ENCODE measurements at regions not wholly inside any gene's neighbourhood (a gene's known extent, or its start where the extent isn't known, plus 50 kb on each side); places are given as distances from the start of the nearest gene placed in this dataset.

GRCh38 chr10:130786365-130786966, 525.1 kb downstream of the TCERG1L start:
- H3K9me3 Mint-ChIP-seq, result no peaks in the 10 kb centered on the region

GRCh38 chr10:130787243-130787642, 524.3 kb downstream of the TCERG1L start:
- peaks cover 3% of the 10 kb centered on the region for H3K27me3 Mint-ChIP-seq (ENCODE audit: low read depth)
- no peaks in the 10 kb centered on the region for H3K36me3 Mint-ChIP-seq (ENCODE audit: low read depth)
- H3K4me1 Mint-ChIP-seq, result no peaks in the 10 kb centered on the region
- no peaks in the 10 kb centered on the region for H3K9me3 Mint-ChIP-seq
- no peak overlapping the region for H3K4me3 Mint-ChIP-seq
- no peak for DNase-seq (ENCODE audit: low read depth, low spot score)
- TF ChIP-seq CTCF (conservative IDR thresholded peaks at IDR 0.05), result no peak
- H3K27ac Mint-ChIP-seq (ENCODE audit: unreplicated experiment), result no peak overlapping the region

More at GRCh38 chr10:130786365-130786966, 525.1 kb downstream of the TCERG1L start:
- no peaks in the 10 kb centered on the region for H3K4me1 Mint-ChIP-seq
- peaks cover 3% of the 10 kb centered on the region for H3K27me3 Mint-ChIP-seq (ENCODE audit: low read depth)
- H3K27ac Mint-ChIP-seq (ENCODE audit: unreplicated experiment), result no peak overlapping the region
- H3K36me3 Mint-ChIP-seq (ENCODE audit: low read depth), result no peaks in the 10 kb centered on the region
- no peak for TF ChIP-seq CTCF (conservative IDR thresholded peaks at IDR 0.05)
- DNase-seq (ENCODE audit: low read depth, low spot score), result no peak
- no peak overlapping the region for H3K4me3 Mint-ChIP-seq

DNA sequence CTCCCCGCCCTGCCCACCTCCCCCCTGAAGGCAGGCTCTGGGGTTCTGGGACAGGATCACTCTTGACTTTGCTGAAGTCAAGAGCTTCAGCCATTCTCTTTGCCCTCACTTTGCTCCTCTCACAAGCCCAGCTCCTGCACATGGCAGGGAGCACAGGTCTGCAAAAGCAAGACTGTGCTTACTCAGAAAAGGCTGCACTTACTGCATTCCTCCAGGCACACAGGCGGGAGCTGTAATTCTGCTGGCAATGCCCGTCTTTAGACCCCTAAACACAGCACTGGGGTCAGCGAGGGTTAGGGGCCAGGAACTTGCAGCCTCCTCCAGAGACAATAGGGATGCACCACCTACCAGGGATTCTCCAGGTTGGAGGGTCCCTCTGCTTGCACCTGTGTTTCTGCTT, 523.7 kb downstream of the TCERG1L start:
- TF ChIP-seq CTCF (conservative IDR thresholded peaks at IDR 0.05), result no peak
- no peak for DNase-seq (ENCODE audit: low read depth, low spot score)
- Mint-ChIP-seq H3K36me3 (ENCODE audit: low read depth) (no peaks in the 10 kb centered on the region), H3K4me1 (no peaks in the 10 kb centered on the region), H3K27ac (ENCODE audit: unreplicated experiment) (no peak overlapping the region), H3K9me3 (no peaks in the 10 kb centered on the region), H3K27me3 (ENCODE audit: low read depth) (peaks cover 3% of the 10 kb centered on the region), H3K4me3 (no peak overlapping the region)

GRCh38 chr10:130790339-130790738, 521.2 kb downstream of the TCERG1L start:
- DNase-seq (ENCODE audit: low read depth, low spot score), result no peak
- Mint-ChIP-seq H3K27me3 (ENCODE audit: low read depth) (peaks cover 6% of the 10 kb centered on the region), H3K4me1 (no peaks in the 10 kb centered on the region), H3K9me3 (peaks cover 4% of the 10 kb centered on the region), H3K36me3 (ENCODE audit: low read depth) (no peaks in the 10 kb centered on the region), H3K27ac (ENCODE audit: unreplicated experiment) (no peak overlapping the region), H3K4me3 (no peak overlapping the region)
- TF ChIP-seq CTCF (conservative IDR thresholded peaks at IDR 0.05), result no peak

- TF ChIP-seq CTCF (conservative IDR thresholded peaks at IDR 0.05), result no peak
- no peak for DNase-seq (ENCODE audit: low read depth, low spot score)
- Mint-ChIP-seq H3K4me1 (no peaks in the 10 kb centered on the region), H3K36me3 (ENCODE audit: low read depth) (no peaks in the 10 kb centered on the region), H3K9me3 (peaks cover 4% of the 10 kb centered on the region), H3K27me3 (ENCODE audit: low read depth) (peaks cover 9% of the 10 kb centered on the region), H3K27ac (ENCODE audit: unreplicated experiment) (no peak overlapping the region), H3K4me3 (no peak overlapping the region)
Observed at GRCh38 chr10:130792096-130792845, 519.2 kb downstream of the TCERG1L start.

All from neural crest cell (in vitro differentiated cells).